WTC11 (cell line): ENCODE measurements at regions not wholly inside any gene's neighbourhood (a gene's known extent, or its start where the extent isn't known, plus 50 kb on each side); places are given as distances from the start of the nearest gene placed in this dataset.
A peak's percentile ranks its signal among the peaks of the same experiment; 100 is the strongest.

Source experiments
- ATAC-seq: fragments of 200-7000 bp; cut with Tn5 transposase; 2 replicates; pipeline ENCODE4 v1.10.0; 2021; ENCODE audit warnings: mild to moderate bottlenecking, moderate library complexity
- CTCF ChIA-PET: fragments of 300-600 bp; sonication (Branson Sonifier 250); formaldehyde crosslinking; loops from one replicate; lab custom pipeline; 2021; ENCODE audit warnings: antibody characterized with exemption; lab: Charles Lee
- POLR2A ChIA-PET: fragments of 350-600 bp; sonication (Branson Sonifier 250); formaldehyde crosslinking; loops from one replicate; lab custom pipeline; 2021; ENCODE audit warnings: antibody characterized with exemption; lab: Charles Lee
- DNase-seq: peaks from one replicate; pipeline ENCODE4 v3.0.0; 2021; ENCODE audit warnings: low spot score
- H3K27ac Mint-ChIP-seq: 2 replicates; pipeline ENCODE4 v1.8.0; 2021; ENCODE audit warnings: mixed read lengths
- H3K27me3 Mint-ChIP-seq: 2 replicates; pipeline ENCODE4 v1.8.0; 2021; ENCODE audit warnings: low read depth, mild to moderate bottlenecking, moderate library complexity, mixed read lengths
- H3K36me3 Mint-ChIP-seq: 2 replicates; pipeline ENCODE4 v1.8.0; 2021; ENCODE audit warnings: mixed read lengths
- H3K4me1 Mint-ChIP-seq: 2 replicates; pipeline ENCODE4 v1.8.0; 2022; ENCODE audit warnings: mixed read lengths
- H3K4me3 Mint-ChIP-seq: 2 replicates; pipeline ENCODE4 v1.8.0; 2021; ENCODE audit warnings: mild to moderate bottlenecking, moderate library complexity, mixed read lengths
- H3K9me3 Mint-ChIP-seq: 2 replicates; pipeline ENCODE4 v1.8.0; 2021; ENCODE audit warnings: mixed read lengths
- ATF1 ChIP-seq: sonication (generic); formaldehyde crosslinking; IDR thresholded peaks from 2 replicates; pipeline ENCODE4 v1.8.1; 2023; ENCODE audit warnings: mild to moderate bottlenecking, moderate library complexity, missing genetic modification reagents
- CREB1 ChIP-seq: sonication (generic); formaldehyde crosslinking; IDR thresholded peaks from 2 replicates; pipeline ENCODE4 v1.8.0; 2023; ENCODE audit warnings: mild to moderate bottlenecking, missing genetic modification reagents
- ELF4 ChIP-seq: sonication (generic); formaldehyde crosslinking; IDR thresholded peaks from 2 replicates; pipeline ENCODE4 v1.8.1; 2022; ENCODE audit warnings: low read depth, mild to moderate bottlenecking, moderate library complexity, missing genetic modification reagents
- GABPB1 ChIP-seq: sonication (generic); formaldehyde crosslinking; IDR thresholded peaks from 2 replicates; pipeline ENCODE4 v1.8.1; 2023; ENCODE audit warnings: mild to moderate bottlenecking, missing genetic modification reagents
- HMGA2 ChIP-seq: fragments of 250-450 bp; sonication (Bioruptor Pico); IDR thresholded peaks from 2 replicates; pipeline ENCODE4 v1.4.0; 2021; ENCODE audit warnings: mild to moderate bottlenecking, moderate library complexity
- JAZF1 ChIP-seq: fragments of 250-450 bp; sonication (Bioruptor Pico); IDR thresholded peaks from 2 replicates; pipeline ENCODE4 v1.9.0; 2021; ENCODE audit warnings: moderate library complexity, mild to moderate bottlenecking, inconsistent platforms
- NR1H2 ChIP-seq: sonication (generic); formaldehyde crosslinking; IDR thresholded peaks from 2 replicates; pipeline ENCODE4 v1.9.0; 2021; ENCODE audit warnings: mild to moderate bottlenecking, moderate library complexity, missing genetic modification reagents
- SOX15 ChIP-seq: fragments of 250-450 bp; sonication (Bioruptor Pico); IDR thresholded peaks from 2 replicates; pipeline ENCODE4 v1.9.0; 2021; ENCODE audit warnings: mild to moderate bottlenecking
- TCF7 ChIP-seq: sonication (generic); formaldehyde crosslinking; IDR thresholded peaks from 2 replicates; pipeline ENCODE4 v1.8.0; 2022; ENCODE audit warnings: mild to moderate bottlenecking, low read depth, missing genetic modification reagents, moderate library complexity
- TEAD1 ChIP-seq: sonication (generic); formaldehyde crosslinking; IDR thresholded peaks from 2 replicates; pipeline ENCODE4 v1.8.0; 2022; ENCODE audit warnings: mild to moderate bottlenecking, missing genetic modification reagents
- ZNF396 ChIP-seq: fragments of 250-450 bp; sonication (Bioruptor Pico); IDR thresholded peaks from 2 replicates; pipeline ENCODE4 v1.8.0; 2021; ENCODE audit warnings: mild to moderate bottlenecking, moderate library complexity, borderline replicate concordance
- ZNF416 ChIP-seq: fragments of 250-450 bp; sonication (Bioruptor Pico); IDR thresholded peaks from 2 replicates; pipeline ENCODE4 v1.9.0; 2021; ENCODE audit warnings: mild to moderate bottlenecking, inconsistent platforms
- TF ChIP-seq, protein P1 (sequence below): sonication (generic); formaldehyde crosslinking; IDR thresholded peaks from 2 replicates; pipeline ENCODE4 v1.8.0; 2023; ENCODE audit warnings: missing genetic modification reagents
- TF ChIP-seq, protein P2 (sequence below): fragments of 250-450 bp; sonication (Bioruptor Pico); conservative IDR thresholded peaks from 2 replicates; pipeline ENCODE4 v1.9.0; 2021; ENCODE audit warnings: mild to moderate bottlenecking
- TF ChIP-seq, protein P3 (sequence below): fragments of 250-450 bp; sonication (Bioruptor Pico); IDR thresholded peaks from 2 replicates; pipeline ENCODE4 v1.9.0; 2021; ENCODE audit warnings: mild to moderate bottlenecking
- TF ChIP-seq, protein P4 (sequence below): sonication (generic); formaldehyde crosslinking; IDR thresholded peaks from 2 replicates; pipeline ENCODE4 v1.8.0; 2023; ENCODE audit warnings: missing genetic modification reagents, mild to moderate bottlenecking, borderline replicate concordance
- TF ChIP-seq, protein P5 (sequence below): fragments of 250-450 bp; sonication (Bioruptor Pico); IDR thresholded peaks from 2 replicates; pipeline ENCODE4 v1.9.0; 2021; ENCODE audit warnings: mild to moderate bottlenecking
- TF ChIP-seq, protein P6 (sequence below): sonication (generic); formaldehyde crosslinking; conservative IDR thresholded peaks from 2 replicates; pipeline ENCODE4 v1.8.1; 2022; ENCODE audit warnings: mild to moderate bottlenecking, missing genetic modification reagents
- TF ChIP-seq, protein P7 (sequence below): fragments of 200-600 bp; IDR thresholded peaks from 2 replicates; pipeline ENCODE4 v1.8.0; 2022; ENCODE audit warnings: antibody characterized with exemption
- TF ChIP-seq, protein P8 (sequence below): sonication (generic); formaldehyde crosslinking; IDR thresholded peaks from 2 replicates; pipeline ENCODE4 v1.8.1; 2023; ENCODE audit warnings: mild to moderate bottlenecking, moderate library complexity, missing genetic modification reagents

DNA sequence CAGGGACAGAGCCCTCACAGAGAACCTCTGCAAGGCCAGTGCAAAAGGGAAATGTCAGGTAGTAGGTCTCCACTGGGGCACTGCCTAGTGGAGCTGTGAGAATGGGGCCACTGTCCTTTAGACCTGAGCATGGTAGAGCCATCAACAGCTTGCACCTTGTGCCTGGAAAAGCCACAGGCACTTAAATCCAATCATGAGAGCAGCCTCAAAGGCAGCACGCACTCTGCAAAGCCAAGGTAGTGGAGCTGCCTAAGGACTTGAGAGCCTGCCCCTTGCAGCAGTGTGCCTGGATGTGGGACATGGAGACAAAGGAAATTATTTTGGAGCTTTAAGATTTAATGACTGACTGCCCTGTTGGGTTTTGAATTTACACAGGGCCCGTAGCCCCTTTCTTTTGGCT, 918.5 kb upstream of the POT1 start (continued):
- TF ChIP-seq, protein P1, sequence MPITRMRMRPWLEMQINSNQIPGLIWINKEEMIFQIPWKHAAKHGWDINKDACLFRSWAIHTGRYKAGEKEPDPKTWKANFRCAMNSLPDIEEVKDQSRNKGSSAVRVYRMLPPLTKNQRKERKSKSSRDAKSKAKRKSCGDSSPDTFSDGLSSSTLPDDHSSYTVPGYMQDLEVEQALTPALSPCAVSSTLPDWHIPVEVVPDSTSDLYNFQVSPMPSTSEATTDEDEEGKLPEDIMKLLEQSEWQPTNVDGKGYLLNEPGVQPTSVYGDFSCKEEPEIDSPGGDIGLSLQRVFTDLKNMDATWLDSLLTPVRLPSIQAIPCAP (CRISPR knock-in tag), result no peak
- no peak for TF ChIP-seq ZNF396 (CRISPR knock-in tag)
- no peak for TF ChIP-seq HMGA2 (CRISPR knock-in tag)
- TF ChIP-seq, protein P2, sequence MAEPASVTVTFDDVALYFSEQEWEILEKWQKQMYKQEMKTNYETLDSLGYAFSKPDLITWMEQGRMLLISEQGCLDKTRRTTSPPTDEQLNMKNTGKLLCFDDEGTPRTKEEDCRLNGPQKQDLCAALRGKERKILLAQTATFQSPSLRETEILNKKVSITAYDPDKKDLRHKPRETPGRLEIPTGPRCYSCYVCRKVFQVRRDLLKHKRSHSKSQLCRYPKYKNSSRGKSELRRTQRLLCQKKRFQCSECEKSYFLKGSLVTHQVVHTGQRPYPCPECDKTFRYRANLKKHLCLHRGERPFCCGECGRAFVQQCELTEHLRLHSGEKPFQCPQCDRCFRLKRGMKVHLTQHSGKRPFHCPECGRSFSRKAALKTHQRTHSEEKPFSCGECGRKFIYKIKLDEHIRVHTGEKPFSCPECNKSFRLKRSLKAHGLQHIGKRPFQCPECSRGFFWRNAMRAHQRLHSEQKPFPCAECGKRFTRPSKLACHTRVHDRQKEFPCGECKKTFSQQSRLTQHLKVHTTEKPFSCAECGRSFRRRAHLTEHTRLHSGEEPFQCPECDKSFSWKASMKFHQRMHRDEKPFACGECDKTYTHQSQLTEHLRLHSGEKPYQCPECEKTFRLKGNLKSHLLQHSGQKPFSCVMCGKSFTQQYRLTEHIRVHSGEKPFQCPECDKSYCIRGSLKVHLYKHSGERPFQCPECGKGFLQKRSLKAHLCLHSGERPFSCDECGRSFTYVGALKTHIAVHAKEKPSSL (CRISPR knock-in tag), result no peak
- no peak for TF ChIP-seq ZNF416
- no peak for TF ChIP-seq SOX15

DNA sequence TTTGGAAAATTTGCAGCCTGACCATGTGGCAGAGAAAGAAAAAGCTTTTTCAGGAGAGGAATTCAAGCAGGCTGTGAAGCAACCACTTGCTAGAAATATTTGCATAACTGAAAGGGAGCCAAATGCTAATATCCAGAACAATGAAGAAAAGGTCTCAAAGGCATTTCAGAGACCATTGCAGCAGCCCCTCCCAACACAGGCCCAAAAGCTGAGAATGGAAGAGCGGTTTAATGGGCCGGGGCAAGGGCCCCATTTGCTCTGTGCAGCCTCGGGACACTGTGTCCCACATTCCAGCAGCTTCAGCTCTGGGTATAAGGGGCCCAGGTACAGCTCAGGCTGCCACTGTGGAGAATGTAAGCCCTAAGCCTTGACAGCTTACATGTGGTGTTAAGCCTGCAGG, 918.1 kb upstream of the POT1 start:
- Mint-ChIP-seq H3K36me3 (peaks cover 33% of the 10 kb centered on the region), H3K27me3 (no peaks in the 10 kb centered on the region), H3K4me1 (peaks cover 14% of the 10 kb centered on the region), H3K4me3 (no peak overlapping the region), H3K9me3 (peaks cover 41% of the 10 kb centered on the region), H3K27ac (peak overlapping the region; percentile 77; the same call in 1 of the 2 replicates)
- no peak for DNase-seq
- no peak for TF ChIP-seq CREB1
- 0 out of 2 replicates have a peak, but pooled peaks have one; percentile 61 for TF ChIP-seq TEAD1 (CRISPR knock-in tag)
- ChIA-PET POLR2A (no interaction called here), CTCF (no interaction called here)
- ATAC-seq, result peak; percentile 90

DNA sequence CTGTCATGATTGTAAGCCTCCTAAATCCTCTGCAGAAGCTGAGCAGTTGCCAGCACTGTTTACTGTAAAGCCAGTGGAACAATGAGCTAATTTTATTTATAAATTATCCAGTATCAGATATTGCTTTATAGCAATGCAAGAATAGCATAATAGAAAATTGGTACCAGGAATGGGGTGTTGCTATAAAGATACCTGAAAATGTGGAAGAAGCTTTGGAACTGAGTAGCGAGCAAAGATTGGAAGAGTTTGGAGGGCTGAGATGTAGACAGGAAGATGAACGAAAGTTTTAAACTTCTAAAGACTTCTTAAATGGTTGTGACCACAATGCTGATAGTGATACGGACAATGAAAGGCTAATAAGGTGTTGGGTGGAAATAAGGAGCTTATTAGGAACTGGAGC, 917.4 kb upstream of the POT1 start:
- DNase-seq, result no peak
- Mint-ChIP-seq H3K4me3 (no peak overlapping the region), H3K9me3 (peaks cover 41% of the 10 kb centered on the region), H3K27ac (0 out of 2 replicates have a peak overlapping the region, but pooled peaks have one; percentile 37), H3K36me3 (peaks cover 33% of the 10 kb centered on the region), H3K27me3 (no peaks in the 10 kb centered on the region), H3K4me1 (peaks cover 14% of the 10 kb centered on the region)
- POLR2A ChIA-PET, result no interaction called here
- ATAC-seq, result no peak
- CTCF ChIA-PET, result no interaction called here
- TF ChIP-seq, protein P3, sequence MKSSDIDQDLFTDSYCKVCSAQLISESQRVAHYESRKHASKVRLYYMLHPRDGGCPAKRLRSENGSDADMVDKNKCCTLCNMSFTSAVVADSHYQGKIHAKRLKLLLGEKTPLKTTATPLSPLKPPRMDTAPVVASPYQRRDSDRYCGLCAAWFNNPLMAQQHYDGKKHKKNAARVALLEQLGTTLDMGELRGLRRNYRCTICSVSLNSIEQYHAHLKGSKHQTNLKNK (CRISPR knock-in tag), result no peak
- TF ChIP-seq ELF4 (CRISPR knock-in tag) (no peak), TCF7 (CRISPR knock-in tag) (no peak), SOX15 (no peak), NR1H2 (CRISPR knock-in tag) (no peak), JAZF1 (CRISPR knock-in tag) (no peak), GABPB1 (CRISPR knock-in tag) (no peak), ATF1 (no peak)
- TF ChIP-seq, protein P4, sequence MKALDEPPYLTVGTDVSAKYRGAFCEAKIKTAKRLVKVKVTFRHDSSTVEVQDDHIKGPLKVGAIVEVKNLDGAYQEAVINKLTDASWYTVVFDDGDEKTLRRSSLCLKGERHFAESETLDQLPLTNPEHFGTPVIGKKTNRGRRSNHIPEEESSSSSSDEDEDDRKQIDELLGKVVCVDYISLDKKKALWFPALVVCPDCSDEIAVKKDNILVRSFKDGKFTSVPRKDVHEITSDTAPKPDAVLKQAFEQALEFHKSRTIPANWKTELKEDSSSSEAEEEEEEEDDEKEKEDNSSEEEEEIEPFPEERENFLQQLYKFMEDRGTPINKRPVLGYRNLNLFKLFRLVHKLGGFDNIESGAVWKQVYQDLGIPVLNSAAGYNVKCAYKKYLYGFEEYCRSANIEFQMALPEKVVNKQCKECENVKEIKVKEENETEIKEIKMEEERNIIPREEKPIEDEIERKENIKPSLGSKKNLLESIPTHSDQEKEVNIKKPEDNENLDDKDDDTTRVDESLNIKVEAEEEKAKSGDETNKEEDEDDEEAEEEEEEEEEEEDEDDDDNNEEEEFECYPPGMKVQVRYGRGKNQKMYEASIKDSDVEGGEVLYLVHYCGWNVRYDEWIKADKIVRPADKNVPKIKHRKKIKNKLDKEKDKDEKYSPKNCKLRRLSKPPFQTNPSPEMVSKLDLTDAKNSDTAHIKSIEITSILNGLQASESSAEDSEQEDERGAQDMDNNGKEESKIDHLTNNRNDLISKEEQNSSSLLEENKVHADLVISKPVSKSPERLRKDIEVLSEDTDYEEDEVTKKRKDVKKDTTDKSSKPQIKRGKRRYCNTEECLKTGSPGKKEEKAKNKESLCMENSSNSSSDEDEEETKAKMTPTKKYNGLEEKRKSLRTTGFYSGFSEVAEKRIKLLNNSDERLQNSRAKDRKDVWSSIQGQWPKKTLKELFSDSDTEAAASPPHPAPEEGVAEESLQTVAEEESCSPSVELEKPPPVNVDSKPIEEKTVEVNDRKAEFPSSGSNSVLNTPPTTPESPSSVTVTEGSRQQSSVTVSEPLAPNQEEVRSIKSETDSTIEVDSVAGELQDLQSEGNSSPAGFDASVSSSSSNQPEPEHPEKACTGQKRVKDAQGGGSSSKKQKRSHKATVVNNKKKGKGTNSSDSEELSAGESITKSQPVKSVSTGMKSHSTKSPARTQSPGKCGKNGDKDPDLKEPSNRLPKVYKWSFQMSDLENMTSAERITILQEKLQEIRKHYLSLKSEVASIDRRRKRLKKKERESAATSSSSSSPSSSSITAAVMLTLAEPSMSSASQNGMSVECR (CRISPR knock-in tag), result no peak
- TF ChIP-seq, protein P5, sequence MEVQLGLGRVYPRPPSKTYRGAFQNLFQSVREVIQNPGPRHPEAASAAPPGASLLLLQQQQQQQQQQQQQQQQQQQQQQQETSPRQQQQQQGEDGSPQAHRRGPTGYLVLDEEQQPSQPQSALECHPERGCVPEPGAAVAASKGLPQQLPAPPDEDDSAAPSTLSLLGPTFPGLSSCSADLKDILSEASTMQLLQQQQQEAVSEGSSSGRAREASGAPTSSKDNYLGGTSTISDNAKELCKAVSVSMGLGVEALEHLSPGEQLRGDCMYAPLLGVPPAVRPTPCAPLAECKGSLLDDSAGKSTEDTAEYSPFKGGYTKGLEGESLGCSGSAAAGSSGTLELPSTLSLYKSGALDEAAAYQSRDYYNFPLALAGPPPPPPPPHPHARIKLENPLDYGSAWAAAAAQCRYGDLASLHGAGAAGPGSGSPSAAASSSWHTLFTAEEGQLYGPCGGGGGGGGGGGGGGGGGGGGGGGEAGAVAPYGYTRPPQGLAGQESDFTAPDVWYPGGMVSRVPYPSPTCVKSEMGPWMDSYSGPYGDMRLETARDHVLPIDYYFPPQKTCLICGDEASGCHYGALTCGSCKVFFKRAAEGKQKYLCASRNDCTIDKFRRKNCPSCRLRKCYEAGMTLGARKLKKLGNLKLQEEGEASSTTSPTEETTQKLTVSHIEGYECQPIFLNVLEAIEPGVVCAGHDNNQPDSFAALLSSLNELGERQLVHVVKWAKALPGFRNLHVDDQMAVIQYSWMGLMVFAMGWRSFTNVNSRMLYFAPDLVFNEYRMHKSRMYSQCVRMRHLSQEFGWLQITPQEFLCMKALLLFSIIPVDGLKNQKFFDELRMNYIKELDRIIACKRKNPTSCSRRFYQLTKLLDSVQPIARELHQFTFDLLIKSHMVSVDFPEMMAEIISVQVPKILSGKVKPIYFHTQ (CRISPR knock-in tag), result no peak
- TF ChIP-seq, protein P6, sequence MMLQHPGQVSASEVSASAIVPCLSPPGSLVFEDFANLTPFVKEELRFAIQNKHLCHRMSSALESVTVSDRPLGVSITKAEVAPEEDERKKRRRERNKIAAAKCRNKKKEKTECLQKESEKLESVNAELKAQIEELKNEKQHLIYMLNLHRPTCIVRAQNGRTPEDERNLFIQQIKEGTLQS, result no peak
- TF ChIP-seq, protein P7, sequence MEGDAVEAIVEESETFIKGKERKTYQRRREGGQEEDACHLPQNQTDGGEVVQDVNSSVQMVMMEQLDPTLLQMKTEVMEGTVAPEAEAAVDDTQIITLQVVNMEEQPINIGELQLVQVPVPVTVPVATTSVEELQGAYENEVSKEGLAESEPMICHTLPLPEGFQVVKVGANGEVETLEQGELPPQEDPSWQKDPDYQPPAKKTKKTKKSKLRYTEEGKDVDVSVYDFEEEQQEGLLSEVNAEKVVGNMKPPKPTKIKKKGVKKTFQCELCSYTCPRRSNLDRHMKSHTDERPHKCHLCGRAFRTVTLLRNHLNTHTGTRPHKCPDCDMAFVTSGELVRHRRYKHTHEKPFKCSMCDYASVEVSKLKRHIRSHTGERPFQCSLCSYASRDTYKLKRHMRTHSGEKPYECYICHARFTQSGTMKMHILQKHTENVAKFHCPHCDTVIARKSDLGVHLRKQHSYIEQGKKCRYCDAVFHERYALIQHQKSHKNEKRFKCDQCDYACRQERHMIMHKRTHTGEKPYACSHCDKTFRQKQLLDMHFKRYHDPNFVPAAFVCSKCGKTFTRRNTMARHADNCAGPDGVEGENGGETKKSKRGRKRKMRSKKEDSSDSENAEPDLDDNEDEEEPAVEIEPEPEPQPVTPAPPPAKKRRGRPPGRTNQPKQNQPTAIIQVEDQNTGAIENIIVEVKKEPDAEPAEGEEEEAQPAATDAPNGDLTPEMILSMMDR, result no peak
- TF ChIP-seq, protein P8, sequence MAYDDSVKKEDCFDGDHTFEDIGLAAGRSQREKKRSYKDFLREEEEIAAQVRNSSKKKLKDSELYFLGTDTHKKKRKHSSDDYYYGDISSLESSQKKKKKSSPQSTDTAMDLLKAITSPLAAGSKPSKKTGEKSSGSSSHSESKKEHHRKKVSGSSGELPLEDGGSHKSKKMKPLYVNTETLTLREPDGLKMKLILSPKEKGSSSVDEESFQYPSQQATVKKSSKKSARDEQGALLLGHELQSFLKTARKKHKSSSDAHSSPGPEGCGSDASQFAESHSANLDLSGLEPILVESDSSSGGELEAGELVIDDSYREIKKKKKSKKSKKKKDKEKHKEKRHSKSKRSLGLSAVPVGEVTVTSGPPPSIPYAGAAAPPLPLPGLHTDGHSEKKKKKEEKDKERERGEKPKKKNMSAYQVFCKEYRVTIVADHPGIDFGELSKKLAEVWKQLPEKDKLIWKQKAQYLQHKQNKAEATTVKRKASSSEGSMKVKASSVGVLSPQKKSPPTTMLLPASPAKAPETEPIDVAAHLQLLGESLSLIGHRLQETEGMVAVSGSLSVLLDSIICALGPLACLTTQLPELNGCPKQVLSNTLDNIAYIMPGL (CRISPR knock-in tag), result no peak
